ENCODE measurements at regions not wholly inside any gene's neighbourhood (a gene's known extent, or its start where the extent isn't known, plus 50 kb on each side); places are given as distances from the start of the nearest gene placed in this dataset.

DNA sequence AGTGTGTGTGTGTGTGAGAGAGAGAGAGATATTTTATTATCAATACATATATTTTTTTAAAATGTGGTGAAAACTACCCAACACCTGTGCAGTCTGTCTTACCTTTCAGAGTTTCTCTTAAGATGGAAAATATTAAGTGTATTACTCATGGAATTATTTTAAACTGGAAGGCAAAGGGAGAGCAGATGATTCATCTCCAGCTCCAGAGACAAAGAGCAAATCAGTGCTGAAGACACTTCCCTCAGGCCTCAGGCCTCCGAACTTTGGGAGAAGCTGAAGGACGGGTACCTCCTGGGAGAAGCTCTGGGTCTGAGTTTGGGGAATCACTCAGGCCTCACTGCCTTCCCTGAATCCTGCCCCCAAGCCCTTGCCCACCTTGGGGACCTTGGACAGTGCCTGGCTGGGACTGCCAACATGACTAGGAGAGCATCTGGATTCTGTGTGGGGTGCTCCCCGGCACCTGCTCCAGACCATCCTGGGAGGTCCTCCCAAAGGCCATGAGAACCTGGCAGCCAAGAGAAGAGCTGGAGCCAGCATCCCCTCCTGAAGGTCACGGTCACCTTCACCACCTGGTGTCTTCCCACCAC is 170.4 kb upstream of the UBL3 start:
- no peak for TF ChIP-seq EZH2phosphoT487 (IDR thresholded peaks at IDR 0.05; ENCODE audit: borderline replicate concordance, low read depth, low read length)
- TF ChIP-seq, protein P1, sequence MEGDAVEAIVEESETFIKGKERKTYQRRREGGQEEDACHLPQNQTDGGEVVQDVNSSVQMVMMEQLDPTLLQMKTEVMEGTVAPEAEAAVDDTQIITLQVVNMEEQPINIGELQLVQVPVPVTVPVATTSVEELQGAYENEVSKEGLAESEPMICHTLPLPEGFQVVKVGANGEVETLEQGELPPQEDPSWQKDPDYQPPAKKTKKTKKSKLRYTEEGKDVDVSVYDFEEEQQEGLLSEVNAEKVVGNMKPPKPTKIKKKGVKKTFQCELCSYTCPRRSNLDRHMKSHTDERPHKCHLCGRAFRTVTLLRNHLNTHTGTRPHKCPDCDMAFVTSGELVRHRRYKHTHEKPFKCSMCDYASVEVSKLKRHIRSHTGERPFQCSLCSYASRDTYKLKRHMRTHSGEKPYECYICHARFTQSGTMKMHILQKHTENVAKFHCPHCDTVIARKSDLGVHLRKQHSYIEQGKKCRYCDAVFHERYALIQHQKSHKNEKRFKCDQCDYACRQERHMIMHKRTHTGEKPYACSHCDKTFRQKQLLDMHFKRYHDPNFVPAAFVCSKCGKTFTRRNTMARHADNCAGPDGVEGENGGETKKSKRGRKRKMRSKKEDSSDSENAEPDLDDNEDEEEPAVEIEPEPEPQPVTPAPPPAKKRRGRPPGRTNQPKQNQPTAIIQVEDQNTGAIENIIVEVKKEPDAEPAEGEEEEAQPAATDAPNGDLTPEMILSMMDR (conservative IDR thresholded peaks at IDR 0.05; ENCODE audit: low read length), result no peak

Measured in OCI-LY7 (cell line).